ENCODE measurements at regions not wholly inside any gene's neighbourhood (a gene's known extent, or its start where the extent isn't known, plus 50 kb on each side); places are given as distances from the start of the nearest gene placed in this dataset.

GRCh38 chr13:66219506-66219905 lies 1010.6 kb downstream of the PCDH9 start (continued):
- TF ChIP-seq EZH2phosphoT487 (IDR thresholded peaks at IDR 0.05; ENCODE audit: borderline replicate concordance) = no peak
- TF ChIP-seq, protein P1, sequence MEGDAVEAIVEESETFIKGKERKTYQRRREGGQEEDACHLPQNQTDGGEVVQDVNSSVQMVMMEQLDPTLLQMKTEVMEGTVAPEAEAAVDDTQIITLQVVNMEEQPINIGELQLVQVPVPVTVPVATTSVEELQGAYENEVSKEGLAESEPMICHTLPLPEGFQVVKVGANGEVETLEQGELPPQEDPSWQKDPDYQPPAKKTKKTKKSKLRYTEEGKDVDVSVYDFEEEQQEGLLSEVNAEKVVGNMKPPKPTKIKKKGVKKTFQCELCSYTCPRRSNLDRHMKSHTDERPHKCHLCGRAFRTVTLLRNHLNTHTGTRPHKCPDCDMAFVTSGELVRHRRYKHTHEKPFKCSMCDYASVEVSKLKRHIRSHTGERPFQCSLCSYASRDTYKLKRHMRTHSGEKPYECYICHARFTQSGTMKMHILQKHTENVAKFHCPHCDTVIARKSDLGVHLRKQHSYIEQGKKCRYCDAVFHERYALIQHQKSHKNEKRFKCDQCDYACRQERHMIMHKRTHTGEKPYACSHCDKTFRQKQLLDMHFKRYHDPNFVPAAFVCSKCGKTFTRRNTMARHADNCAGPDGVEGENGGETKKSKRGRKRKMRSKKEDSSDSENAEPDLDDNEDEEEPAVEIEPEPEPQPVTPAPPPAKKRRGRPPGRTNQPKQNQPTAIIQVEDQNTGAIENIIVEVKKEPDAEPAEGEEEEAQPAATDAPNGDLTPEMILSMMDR (IDR thresholded peaks at IDR 0.05 in 2 of 3, conservative IDR thresholded peaks at IDR 0.05 in 1 of 3; ENCODE audit: borderline replicate concordance in 1 of 3, insufficient read depth in 1 of 3, low read depth in 2 of 3, low read length in 2 of 3) = no peak

DNA sequence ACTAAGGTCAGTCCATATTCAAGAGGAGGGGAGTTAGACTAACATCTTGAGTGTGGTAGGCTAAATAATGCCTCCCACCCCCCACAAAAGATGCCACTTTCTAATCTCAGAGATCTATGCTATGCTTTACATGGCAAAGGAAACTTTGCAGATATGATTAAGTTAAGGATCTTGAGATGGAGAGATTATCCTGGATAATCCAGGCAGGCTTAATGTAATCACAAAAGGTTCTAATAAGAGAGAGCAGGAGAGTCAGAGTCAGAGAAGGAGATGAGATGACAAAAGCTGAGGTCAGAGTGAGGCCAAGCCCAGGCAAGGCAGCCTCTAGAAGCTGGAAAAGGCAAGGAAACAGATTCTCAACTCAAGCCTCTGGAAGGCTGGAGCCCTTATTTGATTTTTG lies 1011.6 kb downstream of the PCDH9 start:
- BruUV-seq (replicated peaks) = no TSS peak
- Histone ChIP-seq H3K9me3 (ENCODE audit: control insufficient read depth in 1 of 2, insufficient read depth in 1 of 2, low read depth in 1 of 2, low read length in 2 of 2) (no peaks in the 10 kb centered on the region), H3K79me2 (ENCODE audit: insufficient read depth, low read length) (no peaks in the 10 kb centered on the region), H3K4me2 (ENCODE audit: low read length) (no peak overlapping the region), H3K4me3 (replicated peaks in 1 of 2; ENCODE audit: low read depth in 1 of 2, low read length in 2 of 2) (no peak overlapping the region), H3K4me1 (ENCODE audit: control insufficient read depth in 1 of 2, insufficient read depth in 2 of 2, low read length in 2 of 2) (no peaks in the 10 kb centered on the region), H4K20me1 (ENCODE audit: insufficient read depth) (no peaks in the 10 kb centered on the region), H3K36me3 (ENCODE audit: control insufficient read depth in 1 of 2, insufficient read depth in 2 of 2, low read length in 2 of 2) (no peaks in the 10 kb centered on the region), H2AFZ (ENCODE audit: low read depth, low read length, poor library complexity, severe bottlenecking) (no peak overlapping the region), H3K9me2 (ENCODE audit: insufficient read depth) (no peaks in the 10 kb centered on the region), H3K27me3 (ENCODE audit: insufficient read depth, low read length) (no peaks in the 10 kb centered on the region), H3K27ac (ENCODE audit: low read depth, low read length) (no peak overlapping the region), H3K9ac (ENCODE audit: low read length) (no peak overlapping the region)
- no peak for ATAC-seq
- TF ChIP-seq YY1 (IDR thresholded peaks at IDR 0.05; ENCODE audit: extremely low read depth, insufficient replicate concordance, low read depth, low read length) (no peak), POLR2AphosphoS5 (IDR thresholded peaks at IDR 0.05; ENCODE audit: low read depth, low read length) (no peak), EZH2 (IDR thresholded peaks at IDR 0.05) (no peak), RAD21 (IDR thresholded peaks at IDR 0.05; ENCODE audit: low read depth) (no peak), EZH2phosphoT487 (IDR thresholded peaks at IDR 0.05; ENCODE audit: borderline replicate concordance) (no peak), TCF7L2 (IDR thresholded peaks at IDR 0.05; ENCODE audit: borderline replicate concordance, extremely low read depth, insufficient read depth, insufficient read length) (no peak), SP1 (IDR thresholded peaks at IDR 0.05; ENCODE audit: low read depth) (no peak), ZFX (IDR thresholded peaks at IDR 0.05) (no peak), ZNF274 (IDR thresholded peaks at IDR 0.05; ENCODE audit: low read depth, low read length) (no peak), CEBPB (IDR thresholded peaks at IDR 0.05; ENCODE audit: low read depth) (no peak), CBX3 (IDR thresholded peaks at IDR 0.05; ENCODE audit: low read depth) (no peak), JUND (IDR thresholded peaks at IDR 0.05) (no peak), FOSL1 (IDR thresholded peaks at IDR 0.05; ENCODE audit: low read depth) (no peak), POLR2A (IDR thresholded peaks at IDR 0.05; ENCODE audit: borderline replicate concordance, extremely low read depth, insufficient read depth, insufficient read length) (no peak), SRF (IDR thresholded peaks at IDR 0.05; ENCODE audit: low read depth) (no peak), EGR1 (IDR thresholded peaks at IDR 0.05; ENCODE audit: low read depth) (no peak)
- TF ChIP-seq, protein P1 (IDR thresholded peaks at IDR 0.05 in 2 of 3, conservative IDR thresholded peaks at IDR 0.05 in 1 of 3; ENCODE audit: borderline replicate concordance in 1 of 3, insufficient read depth in 1 of 3, low read depth in 2 of 3, low read length in 2 of 3) = no peak
- TF ChIP-seq, protein P2, sequence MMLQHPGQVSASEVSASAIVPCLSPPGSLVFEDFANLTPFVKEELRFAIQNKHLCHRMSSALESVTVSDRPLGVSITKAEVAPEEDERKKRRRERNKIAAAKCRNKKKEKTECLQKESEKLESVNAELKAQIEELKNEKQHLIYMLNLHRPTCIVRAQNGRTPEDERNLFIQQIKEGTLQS (IDR thresholded peaks at IDR 0.05) = no peak
- TF ChIP-seq, protein P3, sequence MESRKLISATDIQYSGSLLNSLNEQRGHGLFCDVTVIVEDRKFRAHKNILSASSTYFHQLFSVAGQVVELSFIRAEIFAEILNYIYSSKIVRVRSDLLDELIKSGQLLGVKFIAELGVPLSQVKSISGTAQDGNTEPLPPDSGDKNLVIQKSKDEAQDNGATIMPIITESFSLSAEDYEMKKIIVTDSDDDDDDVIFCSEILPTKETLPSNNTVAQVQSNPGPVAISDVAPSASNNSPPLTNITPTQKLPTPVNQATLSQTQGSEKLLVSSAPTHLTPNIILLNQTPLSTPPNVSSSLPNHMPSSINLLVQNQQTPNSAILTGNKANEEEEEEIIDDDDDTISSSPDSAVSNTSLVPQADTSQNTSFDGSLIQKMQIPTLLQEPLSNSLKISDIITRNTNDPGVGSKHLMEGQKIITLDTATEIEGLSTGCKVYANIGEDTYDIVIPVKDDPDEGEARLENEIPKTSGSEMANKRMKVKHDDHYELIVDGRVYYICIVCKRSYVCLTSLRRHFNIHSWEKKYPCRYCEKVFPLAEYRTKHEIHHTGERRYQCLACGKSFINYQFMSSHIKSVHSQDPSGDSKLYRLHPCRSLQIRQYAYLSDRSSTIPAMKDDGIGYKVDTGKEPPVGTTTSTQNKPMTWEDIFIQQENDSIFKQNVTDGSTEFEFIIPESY (IDR thresholded peaks at IDR 0.05; ENCODE audit: extremely low read depth, insufficient replicate concordance, low read length) = no peak
- TF ChIP-seq, protein P4, sequence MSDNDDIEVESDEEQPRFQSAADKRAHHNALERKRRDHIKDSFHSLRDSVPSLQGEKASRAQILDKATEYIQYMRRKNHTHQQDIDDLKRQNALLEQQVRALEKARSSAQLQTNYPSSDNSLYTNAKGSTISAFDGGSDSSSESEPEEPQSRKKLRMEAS (IDR thresholded peaks at IDR 0.05) = no peak
- ChIA-PET POLR2A (no interaction called here), CTCF (no interaction called here), RAD21 (ENCODE audit: low non-redundant PET in 1 of 2, low total read pairs in 2 of 2, uncharacterized antibody in 2 of 2, unreplicated experiment in 2 of 2) (no interaction called here)
- DNase-seq (ENCODE audit: low read depth, low spot score) = no peak
- intact Hi-C loops (cut with micrococcal nuclease) = no loop called here

Data from HCT116 (cell line).